ENCODE measurements at regions not wholly inside any gene's neighbourhood (a gene's known extent, or its start where the extent isn't known, plus 50 kb on each side); places are given as distances from the start of the nearest gene placed in this dataset.
"Not testable (repeated sequence)": the region's sequence is repeated elsewhere in the genome, so short reads cannot be mapped to it uniquely, and the experiment has no call there.

DNA sequence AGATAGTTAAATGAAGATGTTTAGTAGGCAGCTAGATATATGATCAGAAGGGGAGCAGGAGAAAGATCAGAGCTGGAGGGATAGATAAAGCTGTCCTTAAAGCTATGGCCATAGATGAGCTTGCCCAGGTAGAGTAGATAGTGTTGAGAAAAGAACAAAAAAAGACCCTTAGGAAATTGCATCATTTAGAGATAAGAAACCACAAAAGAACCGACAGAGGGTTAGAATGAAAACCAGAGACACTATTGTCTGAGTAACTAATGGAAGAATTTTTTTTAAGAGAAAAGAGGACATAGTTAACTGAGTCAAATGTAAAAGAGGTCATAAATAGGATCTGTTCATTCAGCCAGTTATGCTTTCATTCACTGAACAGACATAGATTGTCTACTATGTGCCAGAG is 101.8 kb downstream of the TNFAIP3 start:
- DNase-seq (ENCODE audit: low read depth in 2 of 2) = no peak

- DNase-seq (ENCODE audit: low read depth in 2 of 2) = no peak
These were observed 102.8 kb downstream of the TNFAIP3 start for GRCh38 chr6:137969874-137970273.

- DNase-seq (ENCODE audit: low read depth in 2 of 2) = no peak
These were observed 103.3 kb downstream of the TNFAIP3 start for GRCh38 chr6:137970368-137970767.

- no peak for DNase-seq (ENCODE audit: low read depth in 2 of 2)
These were observed 106.1 kb downstream of the TNFAIP3 start for GRCh38 chr6:137973201-137973600.

DNA sequence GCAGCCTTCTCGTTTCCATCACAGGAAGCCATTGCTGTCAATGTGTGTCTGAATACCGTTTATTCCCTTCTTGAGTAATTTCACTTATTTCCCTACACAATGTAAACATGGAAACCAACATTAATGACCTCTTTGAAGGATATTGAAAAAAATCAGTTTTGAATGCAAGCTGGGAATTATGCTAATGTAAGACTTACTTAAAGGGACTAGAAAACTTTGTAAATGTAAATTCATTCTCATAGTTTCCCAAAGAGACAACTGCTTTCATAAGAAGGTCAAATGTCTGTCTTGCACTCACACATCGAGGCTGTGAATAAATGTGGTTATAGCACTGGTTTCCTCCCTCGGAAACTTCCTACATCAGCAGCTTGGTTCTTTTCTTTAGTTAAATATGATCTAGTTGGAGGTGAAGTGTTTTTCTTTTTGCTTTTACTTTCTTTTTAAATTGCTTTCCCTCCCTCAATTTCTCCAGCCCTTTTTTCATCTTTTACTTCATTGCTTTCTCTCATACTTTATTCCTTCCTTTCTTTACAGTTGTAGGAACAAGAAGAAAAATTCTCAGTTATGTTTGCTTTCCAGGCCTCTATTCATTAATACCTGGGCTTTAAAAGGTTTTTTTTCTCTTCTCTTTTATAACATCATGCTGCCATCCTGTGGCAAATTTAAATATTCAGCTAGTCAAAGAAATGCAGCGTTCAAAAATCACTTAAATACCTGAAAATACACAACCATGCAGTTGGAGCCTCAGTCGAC is 108.3 kb downstream of the TNFAIP3 start:
- DNase-seq (ENCODE audit: low read depth in 2 of 2) = no peak

- no peak for DNase-seq (ENCODE audit: low read depth in 2 of 2)
These were observed 109.4 kb downstream of the TNFAIP3 start for GRCh38 chr6:137976430-137976829.

DNA sequence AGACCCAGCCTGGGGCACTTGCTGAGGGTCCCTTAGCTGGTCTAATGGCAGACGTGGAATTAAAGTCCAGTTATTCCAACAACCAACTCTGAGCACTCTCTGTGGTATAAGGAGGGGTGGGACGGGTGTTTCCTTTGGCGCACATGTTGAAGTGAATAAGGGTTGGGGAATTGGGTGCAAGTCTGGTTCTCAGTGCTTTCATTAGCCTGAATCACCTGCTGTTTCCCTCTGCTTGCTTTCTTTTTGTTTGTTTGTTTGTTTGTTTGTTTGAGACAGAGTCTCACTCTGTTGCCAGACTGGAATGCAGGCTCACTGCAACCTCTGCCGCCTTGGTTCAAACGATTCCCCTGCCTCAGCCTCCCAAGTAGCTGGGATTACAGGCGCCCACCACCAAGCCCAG is 110.1 kb downstream of the TNFAIP3 start:
- DNase-seq (ENCODE audit: low read depth in 2 of 2) = no peak

- no peak for DNase-seq (ENCODE audit: low read depth in 2 of 2)
These were observed 110.8 kb downstream of the TNFAIP3 start for GRCh38 chr6:137977814-137978213.

- no peak for DNase-seq (ENCODE audit: low read depth in 2 of 2)
These were observed 111.3 kb downstream of the TNFAIP3 start for GRCh38 chr6:137978252-137978896.

DNA sequence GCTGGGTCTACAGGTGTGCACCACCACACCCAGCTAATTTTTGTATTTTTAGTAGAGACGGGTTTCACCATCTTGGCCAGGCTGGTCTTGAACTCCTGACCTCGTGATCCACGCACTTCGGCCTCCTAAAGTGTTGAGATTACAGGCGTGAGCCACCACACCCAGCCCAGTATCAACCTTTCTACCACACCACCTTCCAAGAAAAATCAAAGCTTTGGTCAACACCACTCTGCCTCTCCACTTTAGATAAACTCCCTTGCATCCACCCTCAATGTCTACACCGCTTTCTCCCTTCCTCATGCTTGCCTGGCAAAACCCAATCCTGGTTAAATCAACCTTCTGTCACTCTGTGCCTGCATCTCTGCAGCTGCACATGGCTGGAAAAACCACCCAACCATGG is 112.2 kb downstream of the TNFAIP3 start:
- not testable (repeated sequence) for DNase-seq (ENCODE audit: low read depth in 2 of 2)

GRCh38 chr6:137980777-137981176 is 113.7 kb downstream of the TNFAIP3 start:
- no peak for DNase-seq (ENCODE audit: low read depth in 2 of 2)

- no peak for DNase-seq (ENCODE audit: low read depth in 2 of 2)
These were observed 114.7 kb downstream of the TNFAIP3 start for GRCh38 chr6:137981758-137982157.

GRCh38 chr6:137982418-137983189 is 115.5 kb downstream of the TNFAIP3 start:
- no peak for DNase-seq (ENCODE audit: low read depth in 2 of 2)

GRCh38 chr6:137983269-137983668 is 116.2 kb downstream of the TNFAIP3 start:
- no peak for DNase-seq (ENCODE audit: low read depth in 2 of 2)

DNA sequence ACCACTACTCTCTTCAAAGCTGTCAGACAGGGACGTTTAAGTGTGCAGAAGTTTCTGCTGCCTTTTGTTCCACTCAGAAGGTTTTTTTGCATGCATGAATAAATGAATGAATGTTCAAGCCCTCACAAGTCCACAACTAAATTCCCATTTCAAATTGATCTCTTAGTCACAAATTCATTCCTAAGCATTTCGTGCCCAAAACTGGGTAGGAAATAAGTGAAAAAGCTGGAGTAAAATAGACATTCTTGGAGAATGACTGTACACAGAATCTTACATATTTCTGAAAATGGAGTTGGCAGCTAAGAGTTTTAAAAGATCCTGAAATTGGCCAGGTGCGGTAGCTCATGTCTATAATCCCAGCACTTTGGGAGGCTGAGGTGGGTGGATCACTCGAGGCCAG is 117.6 kb downstream of the PERP start:
- no peak for DNase-seq (ENCODE audit: low read depth in 2 of 2)

- no peak for DNase-seq (ENCODE audit: low read depth in 2 of 2)
These were observed 111.8 kb downstream of the PERP start for GRCh38 chr6:137995371-137995770.

DNA sequence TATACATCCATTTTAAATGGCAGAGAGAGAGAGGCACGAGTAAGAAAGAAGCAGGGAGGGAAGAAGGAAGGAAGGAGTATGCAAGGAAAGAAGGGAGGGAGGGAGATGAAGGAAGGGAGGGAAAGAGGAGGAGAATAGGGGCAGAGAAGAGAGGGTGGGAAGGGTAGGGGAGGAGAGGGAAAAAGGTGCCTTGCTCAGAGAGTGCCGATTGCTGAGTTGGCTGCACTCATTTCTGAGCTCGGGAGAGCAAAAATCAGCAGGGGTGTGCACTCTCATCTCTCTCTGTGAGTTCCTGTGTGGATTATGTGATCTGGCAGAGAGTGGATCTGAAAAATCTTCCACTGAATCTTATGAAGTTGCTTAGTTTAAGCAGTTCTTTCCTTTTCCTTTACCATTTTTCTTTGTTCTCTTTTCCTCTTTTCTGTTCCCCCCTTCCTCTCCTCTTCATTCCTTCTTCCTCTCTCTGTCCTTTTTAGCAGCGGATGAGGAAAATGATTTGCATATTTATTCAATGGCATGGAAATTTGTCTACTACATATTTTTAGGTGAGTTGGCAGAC is 108.7 kb downstream of the PERP start:
- no peak for DNase-seq (ENCODE audit: low read depth in 2 of 2)

- DNase-seq (ENCODE audit: low read depth in 2 of 2) = no peak
These were observed 107.4 kb downstream of the PERP start for GRCh38 chr6:137999815-138000214.

DNA sequence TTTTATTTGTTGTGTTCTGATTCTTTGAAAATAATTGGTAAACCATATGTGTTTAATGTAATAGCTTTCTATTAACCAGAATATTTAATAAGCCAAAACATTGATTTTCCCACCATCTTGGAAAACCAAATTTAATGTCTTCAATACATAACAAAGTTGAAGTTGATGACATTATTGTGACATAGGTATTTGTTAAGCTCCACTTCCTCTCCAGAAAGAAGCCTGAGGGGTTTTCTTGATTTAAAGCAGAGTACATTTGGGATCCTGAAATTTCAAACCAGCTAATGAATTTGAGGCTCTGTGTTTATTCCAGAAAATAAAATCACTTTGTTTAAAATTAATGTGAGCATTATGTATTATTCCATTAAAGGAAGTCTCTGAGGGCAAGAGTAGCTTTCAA is 106.3 kb downstream of the PERP start:
- DNase-seq (ENCODE audit: low read depth in 2 of 2) = no peak

GRCh38 chr6:138001750-138002349 is 105.4 kb downstream of the PERP start:
- DNase-seq (ENCODE audit: low read depth in 2 of 2) = peak; percentile 23 to 52

GRCh38 chr6:138004430-138005287 is 102.6 kb downstream of the PERP start:
- no peak for DNase-seq (ENCODE audit: low read depth in 2 of 2)
